HEK293 (cell line): ENCODE measurements at regions not wholly inside any gene's neighbourhood (a gene's known extent, or its start where the extent isn't known, plus 50 kb on each side); places are given as distances from the start of the nearest gene placed in this dataset.

Source experiments
- CTCF ChIA-PET: fragments of 350-600 bp; formaldehyde crosslinking; extraction: SDS; loops from one replicate; lab custom pipeline; 2021; ENCODE audit warnings: antibody characterized with exemption; lab: Yijun Ruan, JAX
- POLR2A ChIA-PET: fragments of 300-600 bp; formaldehyde crosslinking; extraction: SDS; loops from one replicate; lab custom pipeline; 2020; ENCODE audit warnings: antibody characterized with exemption, inconsistent platforms; lab: Yijun Ruan, JAX
- H3K27ac ChIP-seq: fragments of 200-500 bp; sonication (Bioruptor generic); 2 replicates; pipeline ENCODE4 v1.5.1; 2014; ENCODE audit warnings: low read depth, low read length, control low read depth, inconsistent platforms; ENCODE audit errors: extremely low read depth
- H3K36me3 ChIP-seq, 2 experiments: fragments of 200-500 bp in 1 of 2; sonication (Bioruptor generic) in 1 of 2; 1 replicate in 1 of 2; 2 replicates in 1 of 2; pipeline ENCODE4 v1.5.1; 2014 to 2017; ENCODE audit warnings: inconsistent platforms in 2 of 2, low read length in 2 of 2; ENCODE audit not compliant: control insufficient read depth in 2 of 2, insufficient read depth in 1 of 2
- H3K4me1 ChIP-seq: fragments of 200-500 bp; sonication (Bioruptor generic); 2 replicates; pipeline ENCODE4 v1.5.1; 2014; ENCODE audit warnings: mild to moderate bottlenecking, low read length, inconsistent platforms; ENCODE audit not compliant: control insufficient read depth, insufficient read depth
- H3K4me3 ChIP-seq: 2 replicates; pipeline ENCODE4 v1.5.1; 2011; ENCODE audit warnings: low read depth, mild to moderate bottlenecking, control low read depth, low read length, moderate library complexity
- H3K9me3 ChIP-seq: fragments of 200-500 bp; sonication (Bioruptor generic); 2 replicates; pipeline ENCODE4 v1.5.1; 2014; ENCODE audit warnings: low read depth, low read length, inconsistent platforms; ENCODE audit not compliant: control insufficient read depth, insufficient read depth
- KLF10 ChIP-seq: fragments of 450-650 bp; IDR thresholded peaks from 2 replicates; pipeline ENCODE4 v1.5.1; 2018; ENCODE audit warnings: missing biosample characterization, mild to moderate bottlenecking, missing genetic modification characterization
- KLF16 ChIP-seq: fragments of 450-650 bp; formaldehyde crosslinking; IDR thresholded peaks from 2 replicates; pipeline ENCODE4 v1.5.1; 2017; ENCODE audit warnings: missing biosample characterization, missing genetic modification characterization
- PBX3 ChIP-seq: sonication (generic); formaldehyde crosslinking; IDR thresholded peaks from 2 replicates; pipeline ENCODE4 v1.8.1; 2022; ENCODE audit warnings: mild to moderate bottlenecking, moderate library complexity, missing genetic modification reagents
- PRDM2 ChIP-seq: fragments of 450-650 bp; formaldehyde crosslinking; IDR thresholded peaks from 2 replicates; pipeline ENCODE4 v1.5.1; 2016; ENCODE audit warnings: missing biosample characterization, missing genetic modification characterization, borderline replicate concordance
- PRDM4 ChIP-seq: fragments of 450-650 bp; formaldehyde crosslinking; IDR thresholded peaks from 2 replicates; pipeline ENCODE4 v1.5.1; 2017; ENCODE audit warnings: missing biosample characterization, missing genetic modification characterization
- SCRT1 ChIP-seq: fragments of 450-650 bp; formaldehyde crosslinking; IDR thresholded peaks from 2 replicates; pipeline ENCODE4 v1.5.1; 2016; ENCODE audit warnings: missing biosample characterization, missing genetic modification characterization, borderline replicate concordance
- ZBTB26 ChIP-seq: fragments of 450-650 bp; formaldehyde crosslinking; optimal IDR thresholded peaks from 2 replicates; pipeline ENCODE3; 2016; ENCODE audit warnings: missing biosample characterization, mild to moderate bottlenecking, missing genetic modification characterization
- ZBTB48 ChIP-seq: fragments of 450-650 bp; formaldehyde crosslinking; IDR thresholded peaks from 2 replicates; pipeline ENCODE4 v1.5.1; 2016; ENCODE audit warnings: missing biosample characterization, missing genetic modification characterization
- ZFP41 ChIP-seq: fragments of 450-650 bp; formaldehyde crosslinking; IDR thresholded peaks from 2 replicates; pipeline ENCODE4 v1.5.1; 2016; ENCODE audit warnings: missing biosample characterization, missing genetic modification characterization, borderline replicate concordance
- ZNF211 ChIP-seq: fragments of 450-650 bp; formaldehyde crosslinking; IDR thresholded peaks from 2 replicates; pipeline ENCODE4 v1.5.1; 2016; ENCODE audit warnings: low read depth, missing biosample characterization, missing genetic modification characterization
- ZNF341 ChIP-seq: fragments of 450-650 bp; formaldehyde crosslinking; IDR thresholded peaks from 2 replicates; pipeline ENCODE4; 2016; ENCODE audit warnings: low read depth, missing biosample characterization, missing genetic modification characterization
- ZNF521 ChIP-seq: fragments of 450-650 bp; formaldehyde crosslinking; IDR thresholded peaks from 2 replicates; pipeline ENCODE4 v1.5.1; 2017; ENCODE audit warnings: missing biosample characterization, mild to moderate bottlenecking, missing genetic modification characterization
- ZNF548 ChIP-seq: fragments of 450-650 bp; formaldehyde crosslinking; IDR thresholded peaks from 2 replicates; pipeline ENCODE4 v1.5.1; 2016; ENCODE audit warnings: missing biosample characterization, missing genetic modification characterization
- ZNF561 ChIP-seq: fragments of 450-650 bp; IDR thresholded peaks from 2 replicates; pipeline ENCODE4 v1.5.1; 2018; ENCODE audit warnings: missing biosample characterization, missing genetic modification characterization, borderline replicate concordance
- ZNF585B ChIP-seq: fragments of 450-650 bp; formaldehyde crosslinking; IDR thresholded peaks from 2 replicates; pipeline ENCODE4 v1.5.1; 2016; ENCODE audit warnings: missing biosample characterization, missing genetic modification characterization
- ZNF623 ChIP-seq: fragments of 450-650 bp; formaldehyde crosslinking; IDR thresholded peaks from 2 replicates; pipeline ENCODE4 v1.5.1; 2016; ENCODE audit warnings: missing biosample characterization, missing genetic modification characterization
- ZNF645 ChIP-seq: fragments of 450-650 bp; formaldehyde crosslinking; IDR thresholded peaks from 2 replicates; pipeline ENCODE4; 2016; ENCODE audit warnings: missing biosample characterization, missing genetic modification characterization
- ZNF654 ChIP-seq: fragments of 450-650 bp; formaldehyde crosslinking; IDR thresholded peaks from 2 replicates; pipeline ENCODE4 v1.5.1; 2016; ENCODE audit warnings: low read depth, missing biosample characterization, missing genetic modification characterization
- ZNF677 ChIP-seq: fragments of 450-650 bp; IDR thresholded peaks from 2 replicates; pipeline ENCODE4 v1.5.0; 2018; ENCODE audit warnings: missing biosample characterization, mild to moderate bottlenecking, missing genetic modification characterization, moderate library complexity

GRCh38 chr14:40452674-40453073, 1020.4 kb upstream of the FBXO33 start (continued):
- TF ChIP-seq ZBTB26 (tag by site-specific recombination), result no peak
- no peak for TF ChIP-seq KLF10 (tag by site-specific recombination)
- no peak for TF ChIP-seq ZNF211
- no peak for TF ChIP-seq SCRT1 (tag by site-specific recombination)
- no peak for TF ChIP-seq ZNF654
- no peak for TF ChIP-seq KLF16 (tag by site-specific recombination)
- no peak for TF ChIP-seq ZNF341
- TF ChIP-seq ZNF548 (tag by site-specific recombination), result no peak

GRCh38 chr14:40447017-40447416, 1014.8 kb upstream of the FBXO33 start:
- Histone ChIP-seq H3K4me3 (no peak overlapping the region), H3K27ac (no peak overlapping the region), H3K9me3 (no peaks in the 10 kb centered on the region), H3K4me1 (no peaks in the 10 kb centered on the region), H3K36me3 (no peaks in the 10 kb centered on the region)
- ChIA-PET POLR2A (no interaction called here), CTCF (no interaction called here)
- TF ChIP-seq PRDM4 (tag by site-specific recombination) (no peak), ZNF561 (tag by site-specific recombination) (no peak), ZBTB48 (no peak), ZNF585B (tag by site-specific recombination) (no peak), ZNF623 (tag by site-specific recombination) (no peak), ZNF521 (tag by site-specific recombination) (no peak), ZFP41 (tag by site-specific recombination) (no peak), ZNF645 (tag by site-specific recombination) (no peak)

GRCh38 chr14:40445020-40445419, 1012.8 kb upstream of the FBXO33 start:
- Histone ChIP-seq H3K9me3 (no peaks in the 10 kb centered on the region), H3K36me3 (no peaks in the 10 kb centered on the region), H3K4me3 (no peak overlapping the region), H3K27ac (no peak overlapping the region), H3K4me1 (no peaks in the 10 kb centered on the region)
- TF ChIP-seq PBX3 (no peak), PRDM2 (tag by site-specific recombination) (no peak), ZNF677 (tag by site-specific recombination) (no peak)
- ChIA-PET POLR2A (no interaction called here), CTCF (no interaction called here)
